ENCODE measurements at regions not wholly inside any gene's neighbourhood (a gene's known extent, or its start where the extent isn't known, plus 50 kb on each side); places are given as distances from the start of the nearest gene placed in this dataset.
A peak's percentile ranks its signal among the peaks of the same experiment; 100 is the strongest.

GRCh38 chr5:73338256-73339050, 110.1 kb downstream of the FOXD1 start:
- no peak for DNase-seq

- no peak for DNase-seq
These were observed 110.9 kb downstream of the FOXD1 start for GRCh38 chr5:73337586-73338255.

- no peak for DNase-seq
These were observed 112.2 kb downstream of the FOXD1 start for GRCh38 chr5:73336366-73336765.

- DNase-seq, result no peak
These were observed 114.5 kb downstream of the FOXD1 start for GRCh38 chr5:73333944-73334703.

GRCh38 chr5:73330613-73331012, 118.0 kb downstream of the FOXD1 start:
- DNase-seq, result no peak

GRCh38 chr5:73328640-73329039, 119.9 kb downstream of the FOXD1 start:
- peak; percentile 26 to 75 (median 64) for DNase-seq

- DNase-seq, result peak in 3 of 4 experiments; percentile 5 to 24 (median 12)
These were observed 120.6 kb downstream of the FOXD1 start for GRCh38 chr5:73327908-73328455.

GRCh38 chr5:73325546-73325945, 123.0 kb downstream of the FOXD1 start:
- DNase-seq, result no peak

- no peak for DNase-seq
These were observed 125.1 kb downstream of the FOXD1 start for GRCh38 chr5:73323466-73323865.

GRCh38 chr5:73322437-73323076, 126.0 kb downstream of the FOXD1 start:
- DNase-seq, result no peak

GRCh38 chr5:73321757-73322436, 126.7 kb downstream of the FOXD1 start:
- DNase-seq, result no peak

- no peak for DNase-seq
These were observed 129.5 kb downstream of the FOXD1 start for GRCh38 chr5:73319036-73319435.

GRCh38 chr5:73318308-73318719, 130.3 kb downstream of the FOXD1 start:
- no peak for DNase-seq

GRCh38 chr5:73317523-73317922, 131.1 kb downstream of the FOXD1 start:
- DNase-seq, result no peak

- DNase-seq, result peak in 1 of 4 experiments; percentile 16
These were observed 134.0 kb downstream of the FOXD1 start for GRCh38 chr5:73314395-73315257.

- DNase-seq, result no peak
These were observed 135.6 kb downstream of the FOXD1 start for GRCh38 chr5:73312872-73313510.

- no peak for DNase-seq
These were observed 136.3 kb downstream of the FOXD1 start for GRCh38 chr5:73312146-73312871.

GRCh38 chr5:73311291-73312110, 137.1 kb downstream of the FOXD1 start:
- DNase-seq, result no peak

All from suppressor macrophage (primary cell).